Colonic mucosa (tissue), 4 donors: ENCODE measurements at regions not wholly inside any gene's neighbourhood (a gene's known extent, or its start where the extent isn't known, plus 50 kb on each side); places are given as distances from the start of the nearest gene placed in this dataset.

Experiments used
- DNase-seq: peaks from one replicate; pipeline ENCODE4 v3.0.0-alpha.2; 2020
- H3K27ac ChIP-seq: fragments of 200-600 bp; one replicate; pipeline ENCODE4 v1.8.0; 2021
- H3K27me3 ChIP-seq: fragments of 200-600 bp; one replicate; pipeline ENCODE4 v1.8.0; 2021
- H3K36me3 ChIP-seq: fragments of 200-600 bp; one replicate; pipeline ENCODE4 v1.8.0; 2021
- H3K4me1 ChIP-seq: fragments of 200-600 bp; one replicate; pipeline ENCODE4 v1.8.0; 2021; ENCODE audit warnings: mild to moderate bottlenecking
- H3K4me3 ChIP-seq: fragments of 200-600 bp; one replicate; pipeline ENCODE4 v1.8.0; 2021
- H3K9ac ChIP-seq, 2 donors: one replicate each; pipeline ENCODE4 v1.7.0; 2013; ENCODE audit warnings: control low read depth in 2 of 2, low read depth in 2 of 2, low read length in 2 of 2
- H3K9me3 ChIP-seq: fragments of 200-600 bp; one replicate; pipeline ENCODE4 v1.8.0; 2021
- intact Hi-C: fragments of 100-400 bp; cut with DNase I; formaldehyde crosslinking; loops from one replicate; pipeline ENCODE4 v1.14.1; 2022
- TF ChIP-seq, protein P1 (sequence below): fragments of 200-600 bp; IDR thresholded peaks from one replicate; pipeline ENCODE4 v1.8.0; 2022; ENCODE audit warnings: antibody characterized with exemption, mild to moderate bottlenecking
- donor health status: healthy.
- donor health status: DM: no; HTN: no; CAD: no.
- donor health status: DM: no; HTN: no; CAD: no.

DNA sequence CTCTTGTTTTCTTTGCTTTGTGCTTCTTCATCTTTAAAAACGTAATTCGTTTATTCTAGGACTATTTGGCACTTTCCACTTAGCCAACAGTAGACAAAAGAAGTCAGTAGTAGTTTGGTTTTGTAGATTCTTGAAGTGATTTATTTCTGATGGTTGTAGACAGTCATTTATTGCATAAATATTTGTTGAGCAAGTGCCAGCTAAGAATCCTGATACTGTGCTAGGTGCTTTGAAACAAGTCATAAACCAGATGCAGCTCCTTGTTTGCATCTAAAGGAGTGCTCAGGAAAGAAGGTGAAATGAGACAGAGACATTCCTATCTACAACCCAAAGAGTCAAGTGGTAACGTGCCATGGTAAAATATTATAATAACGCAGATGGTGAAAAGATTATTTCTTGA lies 469.1 kb downstream of the GJA1 start:
- TF ChIP-seq, protein P1, sequence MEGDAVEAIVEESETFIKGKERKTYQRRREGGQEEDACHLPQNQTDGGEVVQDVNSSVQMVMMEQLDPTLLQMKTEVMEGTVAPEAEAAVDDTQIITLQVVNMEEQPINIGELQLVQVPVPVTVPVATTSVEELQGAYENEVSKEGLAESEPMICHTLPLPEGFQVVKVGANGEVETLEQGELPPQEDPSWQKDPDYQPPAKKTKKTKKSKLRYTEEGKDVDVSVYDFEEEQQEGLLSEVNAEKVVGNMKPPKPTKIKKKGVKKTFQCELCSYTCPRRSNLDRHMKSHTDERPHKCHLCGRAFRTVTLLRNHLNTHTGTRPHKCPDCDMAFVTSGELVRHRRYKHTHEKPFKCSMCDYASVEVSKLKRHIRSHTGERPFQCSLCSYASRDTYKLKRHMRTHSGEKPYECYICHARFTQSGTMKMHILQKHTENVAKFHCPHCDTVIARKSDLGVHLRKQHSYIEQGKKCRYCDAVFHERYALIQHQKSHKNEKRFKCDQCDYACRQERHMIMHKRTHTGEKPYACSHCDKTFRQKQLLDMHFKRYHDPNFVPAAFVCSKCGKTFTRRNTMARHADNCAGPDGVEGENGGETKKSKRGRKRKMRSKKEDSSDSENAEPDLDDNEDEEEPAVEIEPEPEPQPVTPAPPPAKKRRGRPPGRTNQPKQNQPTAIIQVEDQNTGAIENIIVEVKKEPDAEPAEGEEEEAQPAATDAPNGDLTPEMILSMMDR: no peak
- no peaks in the 10 kb centered on the region for H3K4me1 ChIP-seq
- no peak overlapping the region for H3K4me3 ChIP-seq
- no peak for DNase-seq
- intact Hi-C loops: no loop called here
- no peak overlapping the region for H3K27ac ChIP-seq
- H3K9me3 ChIP-seq: no peaks in the 10 kb centered on the region
- H3K36me3 ChIP-seq: no peaks in the 10 kb centered on the region
- H3K27me3 ChIP-seq: no peaks in the 10 kb centered on the region
- no peak overlapping the region for H3K9ac ChIP-seq

DNA sequence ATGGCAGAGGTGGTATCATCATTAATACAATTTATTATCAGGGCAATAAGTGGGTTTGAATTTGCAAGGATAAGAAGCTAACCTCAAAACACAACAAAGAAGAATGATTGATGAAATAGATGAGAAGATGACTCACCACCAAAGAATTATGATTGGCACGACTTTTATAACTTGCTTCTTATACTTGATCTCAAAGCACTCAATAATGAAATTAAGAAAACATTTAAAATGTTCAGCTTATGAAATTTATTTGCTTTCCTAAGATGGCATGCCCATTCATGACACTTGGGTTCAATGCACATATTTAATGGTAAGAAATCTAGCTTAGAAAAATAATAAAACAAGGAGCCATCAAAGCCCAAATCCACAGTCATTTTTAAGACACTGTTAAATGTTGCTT lies 477.5 kb downstream of the GJA1 start:
- no peaks in the 10 kb centered on the region for H3K9me3 ChIP-seq
- H3K27me3 ChIP-seq: no peaks in the 10 kb centered on the region
- H3K4me3 ChIP-seq: no peak overlapping the region
- no peak overlapping the region for H3K27ac ChIP-seq
- intact Hi-C loops: no loop called here
- no peak overlapping the region for H3K9ac ChIP-seq
- no peaks in the 10 kb centered on the region for H3K4me1 ChIP-seq
- TF ChIP-seq, protein P1: no peak
- no peak for DNase-seq
- no peaks in the 10 kb centered on the region for H3K36me3 ChIP-seq

DNA sequence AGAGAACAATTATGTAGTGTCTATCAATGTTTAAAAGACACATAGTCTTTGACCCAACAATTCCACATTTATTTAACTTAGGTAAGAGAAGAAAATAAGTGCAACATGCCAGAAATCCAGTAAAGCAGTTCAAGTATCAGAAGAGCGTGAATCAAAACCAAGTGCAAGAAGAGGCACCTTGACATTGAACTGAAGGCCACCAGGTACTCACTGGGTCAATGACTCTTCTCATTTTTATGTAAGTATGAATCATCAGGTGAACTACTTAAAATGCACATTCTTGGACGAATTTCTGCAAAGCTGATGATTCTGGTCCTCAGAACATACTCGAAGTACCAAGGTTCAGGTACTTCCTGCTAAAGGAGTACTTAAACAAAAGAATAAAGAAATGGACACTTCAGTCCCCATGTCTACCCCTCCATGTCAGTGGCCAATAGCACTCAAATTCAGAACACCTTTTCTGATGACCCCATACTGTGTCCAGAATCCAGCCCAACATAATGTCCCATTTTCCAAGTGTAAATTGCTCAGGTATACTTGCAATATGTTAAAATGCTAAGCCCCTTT lies 481.9 kb downstream of the GJA1 start:
- Histone ChIP-seq H3K9ac (no peak overlapping the region), H3K36me3 (no peaks in the 10 kb centered on the region), H3K27ac (no peak overlapping the region), H3K27me3 (no peaks in the 10 kb centered on the region), H3K4me3 (no peak overlapping the region), H3K9me3 (no peaks in the 10 kb centered on the region), H3K4me1 (no peaks in the 10 kb centered on the region)
- DNase-seq: no peak
- intact Hi-C loops: no loop called here
- TF ChIP-seq, protein P1: no peak

DNA sequence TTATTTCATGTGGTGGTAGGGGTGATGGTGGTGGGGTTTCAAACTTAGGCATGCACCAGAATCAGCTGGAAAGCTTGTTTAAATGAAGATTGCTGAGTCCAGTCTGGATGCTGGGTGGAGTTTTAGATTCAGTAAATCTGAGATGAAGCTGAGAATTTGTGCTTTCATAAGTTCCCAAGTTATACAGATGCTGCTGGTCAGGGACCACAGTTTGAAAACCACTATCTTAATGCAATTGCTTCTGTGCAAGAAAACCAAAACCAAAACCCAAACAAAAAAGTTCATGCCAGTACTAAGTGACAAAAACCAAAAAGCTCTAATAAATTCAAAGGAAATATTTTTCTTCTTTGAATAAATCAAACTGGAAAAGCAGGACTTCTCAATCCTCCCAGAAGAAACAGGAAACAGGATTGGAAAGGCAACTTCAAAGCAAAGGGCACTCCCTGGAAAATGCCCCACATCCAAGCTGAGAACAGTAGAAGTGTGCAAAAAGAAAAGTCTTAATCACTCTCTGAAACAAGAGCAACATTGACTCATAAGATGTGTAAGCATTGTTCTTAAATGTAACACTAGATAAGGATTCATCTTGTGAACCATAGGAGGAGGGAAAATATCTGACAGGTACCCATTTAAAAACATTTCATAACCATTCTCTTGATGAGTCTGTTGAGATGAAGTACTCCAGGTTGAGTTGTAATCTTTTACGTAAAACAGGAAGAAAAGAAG lies 481.5 kb upstream of the HSF2 start:
- H3K27me3 ChIP-seq: no peaks in the 10 kb centered on the region

DNA sequence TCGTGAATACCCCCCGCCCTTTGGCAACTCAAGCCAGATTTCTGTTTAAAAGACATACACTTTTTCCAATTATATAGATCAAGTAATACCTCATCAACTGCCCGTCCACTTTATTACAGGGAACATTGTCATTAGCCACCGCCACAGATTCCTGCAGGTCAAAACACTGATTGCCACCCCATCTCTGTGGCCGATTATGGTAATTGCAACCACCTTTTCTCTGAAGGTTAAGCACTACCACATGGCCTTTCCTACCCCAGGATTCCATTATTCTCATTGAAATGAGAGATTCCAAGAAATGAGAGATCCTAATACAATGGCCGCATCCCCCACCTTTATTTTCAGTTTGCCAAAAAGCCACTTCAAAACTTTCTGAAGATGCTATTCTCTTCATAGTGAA lies 478.8 kb upstream of the HSF2 start:
- Histone ChIP-seq H3K4me3 (no peak overlapping the region), H3K4me1 (no peaks in the 10 kb centered on the region), H3K27me3 (no peaks in the 10 kb centered on the region), H3K27ac (no peak overlapping the region), H3K36me3 (no peaks in the 10 kb centered on the region), H3K9ac (no peak overlapping the region), H3K9me3 (no peaks in the 10 kb centered on the region)
- TF ChIP-seq, protein P1: no peak
- no peak for DNase-seq
- intact Hi-C loops: no loop called here

More for the DNA sequence above, 481.5 kb upstream of the HSF2 start:
- intact Hi-C loops: no loop called here
- no peak overlapping the region for H3K4me3 ChIP-seq
- no peaks in the 10 kb centered on the region for H3K36me3 ChIP-seq
- no peak for DNase-seq
- H3K4me1 ChIP-seq: no peaks in the 10 kb centered on the region
- no peak overlapping the region for H3K9ac ChIP-seq
- TF ChIP-seq, protein P1: no peak
- H3K27ac ChIP-seq: no peak overlapping the region
- H3K9me3 ChIP-seq: no peaks in the 10 kb centered on the region
